GM21423 (cell line): ENCODE measurements at regions not wholly inside any gene's neighbourhood (a gene's known extent, or its start where the extent isn't known, plus 50 kb on each side); places are given as distances from the start of the nearest gene placed in this dataset.
"Not testable (repeated sequence)": the region's sequence is repeated elsewhere in the genome, so short reads cannot be mapped to it uniquely, and the experiment has no call there.

Experiments used
- ATAC-seq: cut with Tn5 transposase; IDR thresholded peaks from one replicate; pipeline ENCODE4 v1.9.1; 2021; ENCODE audit warnings: mild to moderate bottlenecking, moderate library complexity; ENCODE audit not compliant: unreplicated experiment

DNA sequence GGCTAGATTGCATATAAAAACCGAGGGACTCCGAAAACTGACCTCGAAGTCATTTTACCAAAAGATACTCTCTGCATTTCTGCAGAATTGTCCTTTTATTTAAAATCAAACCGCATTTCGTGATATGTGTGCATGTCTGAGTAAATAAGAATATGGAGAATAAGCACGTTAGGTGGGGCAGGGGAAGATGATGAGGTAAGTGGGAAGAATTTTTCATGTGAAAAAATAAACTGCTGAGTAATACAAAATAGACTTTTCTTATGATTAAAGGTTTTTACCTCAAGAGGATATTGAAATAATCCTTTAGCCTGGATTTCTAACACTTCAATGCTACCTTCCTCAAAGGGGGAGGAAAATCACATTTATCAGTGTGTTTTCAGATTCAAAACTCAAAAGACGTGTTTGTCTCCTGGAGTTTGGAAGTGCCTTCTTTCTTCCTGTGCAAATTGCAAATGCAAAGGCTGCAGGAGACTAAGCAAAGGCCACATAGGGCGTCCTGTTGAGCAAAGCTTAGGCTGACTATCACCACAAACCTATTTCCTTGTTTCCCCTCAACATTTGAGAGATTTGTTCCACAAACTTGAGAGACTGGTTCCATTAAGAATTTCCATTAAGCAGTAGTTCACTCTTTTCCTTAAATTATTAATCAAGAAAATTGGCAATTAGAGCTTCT lies 813.5 kb downstream of the MCTP2 start:
- ATAC-seq = no peak

DNA sequence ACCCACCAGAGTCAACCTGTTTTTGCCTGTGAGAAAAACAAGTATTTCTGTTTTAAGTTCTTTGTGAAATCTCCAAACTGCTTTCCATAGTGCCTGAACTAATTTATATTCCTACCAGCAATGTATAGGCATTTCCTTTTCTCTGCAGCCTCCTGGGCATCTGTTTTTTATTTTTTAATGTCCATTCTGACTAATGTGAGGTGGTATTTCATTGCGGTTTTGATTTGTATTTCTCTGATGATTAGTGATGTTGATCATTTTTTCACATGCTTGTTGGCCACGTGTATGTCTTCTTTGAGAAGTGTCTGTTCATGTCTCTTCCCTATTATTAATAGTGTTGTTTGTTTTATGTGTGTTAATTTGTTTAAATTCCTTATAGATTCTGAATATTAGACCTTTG lies 820.5 kb downstream of the MCTP2 start:
- no peak for ATAC-seq

DNA sequence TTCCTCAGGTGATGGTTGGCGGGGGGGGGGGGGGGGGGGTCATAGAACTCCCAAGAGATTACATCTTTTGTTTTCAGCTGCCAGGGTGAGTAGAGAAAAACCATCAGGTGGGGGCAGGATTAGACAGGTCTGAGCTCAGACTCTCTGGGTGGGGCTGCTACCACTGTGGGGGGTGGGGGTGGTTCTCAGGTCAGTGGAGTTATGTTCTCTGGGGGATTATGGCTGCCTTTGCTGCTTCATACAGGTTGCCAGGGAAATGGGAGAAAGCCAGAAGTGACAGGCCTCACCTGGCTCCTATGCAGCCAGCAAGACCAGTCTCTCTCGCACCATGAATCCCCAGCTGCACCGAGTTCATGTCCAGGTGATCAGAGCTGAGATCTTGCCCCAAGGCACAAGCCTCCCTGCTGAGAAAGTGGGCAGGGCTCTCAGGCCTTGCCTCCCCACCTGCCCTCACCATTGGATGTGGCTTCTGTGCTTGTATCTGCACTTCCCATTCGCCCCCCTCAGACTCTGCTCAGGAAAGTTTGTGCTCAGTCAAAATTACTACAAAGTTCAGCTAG lies 828.1 kb downstream of the MCTP2 start:
- ATAC-seq = no peak

DNA sequence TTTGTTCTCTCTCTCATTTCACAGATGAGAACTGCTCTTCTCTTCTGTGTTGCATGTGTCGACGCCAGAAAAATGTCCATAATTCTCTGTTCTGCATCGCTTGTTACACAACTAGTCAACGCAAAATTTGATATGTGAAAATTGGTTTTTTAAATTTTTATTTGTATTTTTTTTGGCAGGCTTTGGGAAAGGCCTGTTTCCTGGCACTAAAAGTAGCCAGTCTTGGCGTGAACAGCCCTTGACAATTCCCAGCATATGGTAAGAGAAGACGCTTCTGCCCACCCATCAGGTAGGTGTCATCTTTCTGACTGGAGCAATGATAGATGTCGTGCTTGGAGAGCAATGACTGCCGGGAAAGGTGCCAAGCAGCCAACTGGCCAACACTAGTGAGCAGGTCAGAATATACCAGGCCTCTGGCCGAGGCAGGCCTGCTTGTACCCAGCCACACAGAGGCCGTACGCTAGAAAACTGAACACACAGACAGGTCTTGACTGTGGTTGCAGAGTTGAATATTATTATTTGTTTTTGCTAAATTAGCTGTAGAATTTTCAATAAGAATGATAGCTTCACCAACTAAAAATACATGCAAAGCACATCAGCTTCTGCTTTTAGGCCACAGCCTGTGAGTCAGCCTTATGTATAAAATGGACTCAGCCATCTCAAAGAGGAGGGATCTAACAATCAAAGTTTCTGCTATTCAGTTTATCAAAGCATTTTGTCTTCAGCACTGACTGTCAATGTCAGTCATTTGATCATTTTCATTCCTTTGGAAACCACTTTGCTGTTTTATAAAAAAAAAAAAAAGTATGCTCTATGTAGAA lies 837.5 kb downstream of the MCTP2 start:
- no peak for ATAC-seq

DNA sequence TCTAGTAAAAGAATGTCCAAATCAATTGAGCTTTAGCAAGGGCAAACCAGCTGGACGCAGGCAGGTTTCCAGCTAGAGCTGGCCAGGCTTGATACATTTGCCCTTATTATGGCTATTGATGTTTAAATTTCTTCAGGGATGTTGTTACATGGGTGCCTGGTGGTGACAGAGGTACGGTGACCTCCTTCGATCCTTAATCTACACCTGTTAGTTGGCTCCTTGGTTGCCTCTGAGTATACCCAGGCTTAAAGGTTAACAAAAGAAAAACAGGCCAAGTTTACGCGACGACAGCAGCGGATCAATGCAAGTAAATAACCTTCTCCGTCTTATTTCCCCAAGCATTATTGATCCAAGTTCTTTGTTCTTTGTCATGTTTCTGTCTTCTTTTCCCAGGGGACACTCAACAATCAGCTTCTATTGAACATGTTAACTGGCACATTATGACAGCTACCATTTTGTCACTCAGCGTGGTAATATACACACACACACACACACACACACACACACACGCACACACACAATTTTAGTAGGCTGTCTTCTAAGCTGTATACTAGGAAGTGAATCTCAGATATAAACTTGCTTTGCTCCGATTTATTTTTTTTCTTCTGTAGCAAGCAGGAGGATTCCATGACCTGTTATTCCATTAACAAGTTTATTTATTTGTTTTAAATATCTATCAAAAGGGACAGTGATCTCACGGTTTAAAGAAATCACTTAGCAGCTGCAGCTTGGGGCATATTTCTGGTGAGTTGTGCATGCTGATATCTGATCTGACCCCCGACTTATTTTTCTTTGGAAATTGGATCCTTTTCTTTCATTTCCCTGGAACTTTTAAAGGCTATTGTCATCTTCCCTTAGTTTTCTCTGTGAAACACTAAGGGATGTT lies 844.7 kb downstream of the MCTP2 start:
- no peak for ATAC-seq

DNA sequence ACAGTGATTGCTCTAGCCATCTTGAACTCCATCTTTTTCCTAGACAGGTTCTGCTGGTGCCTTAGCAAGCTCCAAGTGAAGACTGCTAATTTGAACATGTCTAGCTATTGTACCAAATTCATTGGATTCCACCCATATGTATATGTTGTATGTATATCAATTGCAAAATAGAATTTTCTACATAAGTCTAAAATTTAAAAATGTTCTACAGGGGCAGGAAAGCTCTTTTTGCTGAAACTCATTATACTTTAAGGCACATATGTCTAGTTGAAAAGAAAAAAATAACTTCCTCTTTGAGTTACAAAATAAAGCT lies 845.3 kb downstream of the MCTP2 start:
- ATAC-seq = no peak

DNA sequence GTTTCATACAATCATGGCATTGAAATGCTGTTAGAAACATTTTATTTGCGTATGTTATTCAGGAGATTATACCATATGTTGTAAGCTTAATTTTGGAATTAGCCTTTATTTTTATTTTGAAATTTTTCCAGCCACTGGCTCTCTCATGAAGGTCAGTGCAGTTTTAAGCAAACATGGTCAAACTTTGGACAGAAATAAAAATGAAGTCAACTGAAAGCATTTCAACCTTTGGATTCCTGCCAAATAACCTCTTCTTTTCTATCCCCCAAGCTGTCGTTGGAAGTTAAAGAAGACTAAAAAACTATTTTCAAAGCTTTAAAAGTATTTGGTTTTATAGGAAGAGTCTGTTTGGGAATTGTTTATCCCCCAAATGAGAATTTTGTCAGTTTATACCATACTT lies 846.6 kb downstream of the MCTP2 start:
- no peak for ATAC-seq

DNA sequence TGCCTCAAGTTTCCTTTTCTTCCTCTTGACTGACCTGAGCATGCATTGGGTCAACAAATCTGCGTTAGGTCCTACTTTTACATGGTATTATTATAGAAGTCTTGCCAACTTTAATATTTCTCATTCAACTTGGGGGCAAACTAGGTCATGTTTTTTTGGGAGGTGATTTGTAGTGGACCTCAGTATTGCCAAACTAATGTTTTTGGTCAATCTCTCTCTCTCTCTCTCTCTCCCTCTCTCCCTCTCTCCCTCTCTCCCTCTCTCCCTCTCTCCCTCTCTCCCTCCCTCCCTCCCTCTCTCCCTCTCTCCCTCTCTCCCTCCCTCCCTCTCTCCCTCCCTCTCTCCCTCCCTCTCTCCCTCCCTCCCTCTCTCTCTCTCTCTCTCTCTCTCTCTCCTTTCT lies 848.9 kb downstream of the MCTP2 start:
- not testable (repeated sequence) for ATAC-seq

DNA sequence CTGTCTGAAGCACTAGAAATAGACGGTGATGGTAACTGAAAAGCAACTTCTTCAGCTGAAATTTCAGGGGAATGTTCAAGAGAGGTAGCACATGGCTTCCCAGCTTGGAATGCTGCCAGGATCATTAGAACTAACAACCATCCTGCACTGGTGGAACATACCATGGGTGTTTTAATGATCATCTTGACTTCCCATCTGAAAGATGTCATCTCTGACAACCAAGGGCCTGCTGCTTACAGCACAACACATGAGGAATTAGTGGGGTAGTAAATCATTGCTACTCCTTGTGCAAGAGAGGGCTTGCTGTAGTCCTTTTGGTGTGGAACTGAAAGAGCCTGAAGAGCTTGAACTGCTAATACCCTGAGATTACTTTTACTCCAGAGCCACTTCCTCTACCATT lies 853.7 kb downstream of the MCTP2 start:
- no peak for ATAC-seq

DNA sequence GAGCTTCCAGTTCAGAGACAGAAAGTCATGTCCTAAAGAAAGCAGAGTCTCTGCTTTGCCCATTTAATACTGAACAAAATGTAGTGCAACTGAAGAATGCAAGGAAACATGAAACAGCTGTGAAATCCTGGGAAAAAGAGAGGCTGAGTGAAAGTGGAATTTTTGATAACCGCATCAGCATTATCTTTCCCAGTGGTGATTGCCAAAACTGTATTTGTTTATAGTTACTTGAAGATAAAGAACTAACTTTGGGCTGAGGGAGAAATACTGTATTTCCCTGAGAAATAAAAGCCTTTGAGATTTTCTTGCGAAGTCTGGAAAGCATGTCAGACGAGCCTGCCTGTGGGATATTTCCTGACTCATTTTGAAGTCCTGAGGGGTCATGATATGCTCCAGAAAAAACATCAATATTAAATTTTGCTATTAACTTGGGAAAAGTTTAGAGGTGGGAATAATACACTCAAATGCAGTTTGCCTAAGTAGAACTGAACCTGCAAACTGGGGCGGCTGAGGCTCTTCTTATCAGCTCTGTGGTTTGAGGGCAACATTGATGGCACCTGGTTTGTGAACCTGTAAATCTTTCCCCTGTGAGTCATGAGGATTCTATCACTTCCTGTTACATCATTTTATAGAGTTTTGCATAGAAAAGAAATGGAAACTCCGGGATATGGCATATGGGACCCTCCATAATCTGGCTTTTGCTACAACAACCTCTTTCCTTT lies 855.3 kb downstream of the MCTP2 start:
- ATAC-seq = no peak

DNA sequence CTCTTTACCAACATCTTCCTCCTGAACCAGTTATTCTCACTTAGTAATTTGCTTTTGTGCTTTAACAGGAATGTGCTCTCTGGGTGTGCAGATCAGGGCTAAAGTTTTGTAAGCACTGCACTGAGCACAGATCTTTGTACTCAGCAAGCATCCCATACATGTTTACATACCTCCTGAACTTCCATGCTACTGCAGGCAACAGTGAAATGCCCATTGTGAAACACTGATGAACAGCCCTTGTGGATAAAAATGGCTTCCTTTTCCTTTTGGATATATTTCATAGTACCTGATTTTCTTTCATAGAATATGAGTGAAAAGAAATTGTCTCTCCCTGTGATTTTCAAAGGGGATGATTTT lies 855.9 kb downstream of the MCTP2 start:
- ATAC-seq = no peak

DNA sequence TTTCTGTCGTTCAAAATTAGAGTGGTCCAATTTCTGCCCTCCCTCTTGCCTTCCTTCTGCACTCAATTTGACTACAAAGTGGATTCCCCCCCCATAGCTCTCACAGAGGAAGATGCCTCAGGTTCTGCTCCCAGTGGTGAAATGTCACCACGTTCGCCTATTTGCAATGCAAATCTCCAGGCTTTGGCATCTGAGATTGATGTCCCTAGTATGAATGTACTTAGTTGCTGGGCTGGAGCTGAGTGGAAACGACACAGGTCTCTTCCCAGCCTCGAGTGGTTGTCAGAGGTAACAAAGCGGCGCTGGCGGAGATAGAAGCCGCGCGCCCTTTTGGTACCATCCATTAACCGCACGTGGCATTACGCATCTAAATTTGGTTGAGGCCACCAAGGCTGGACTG lies 860.1 kb downstream of the MCTP2 start:
- ATAC-seq = no peak

DNA sequence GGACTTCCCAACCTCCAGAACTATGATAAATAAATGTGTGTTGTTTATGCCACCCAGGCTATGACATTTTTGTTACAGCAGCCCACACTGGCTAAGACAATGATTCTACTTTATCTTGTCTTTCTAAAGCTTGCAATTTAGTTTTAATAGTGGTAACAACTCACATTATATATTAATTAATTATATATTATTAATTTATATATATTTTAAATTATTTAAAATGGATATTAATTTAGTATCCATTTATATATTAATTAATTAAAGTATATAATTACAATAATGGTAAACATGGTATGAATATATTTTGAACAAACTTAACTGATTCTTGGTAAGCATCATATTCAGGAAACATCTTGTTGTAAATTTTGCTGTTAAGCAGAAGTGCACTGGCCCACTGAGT lies 863.9 kb downstream of the MCTP2 start:
- no peak for ATAC-seq

DNA sequence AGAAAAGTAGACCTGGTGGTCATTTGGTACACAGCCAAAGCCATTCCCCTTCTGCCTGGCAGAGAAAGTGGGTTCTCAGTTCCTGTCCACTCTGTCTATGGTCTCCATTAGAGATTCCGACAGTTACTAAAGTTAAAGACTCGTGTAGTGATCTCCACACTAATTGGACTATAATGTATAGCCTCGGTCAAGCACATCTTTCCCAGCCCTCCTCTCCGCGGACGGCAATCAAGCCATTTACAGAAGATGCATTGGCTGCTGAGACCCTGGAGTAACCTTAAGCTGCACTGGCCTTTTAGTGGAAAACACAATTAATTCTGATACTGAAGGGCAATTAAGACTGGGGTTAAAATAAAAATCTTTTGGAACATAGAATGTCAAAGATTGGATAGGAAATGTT lies 865.3 kb downstream of the MCTP2 start:
- ATAC-seq = no peak

DNA sequence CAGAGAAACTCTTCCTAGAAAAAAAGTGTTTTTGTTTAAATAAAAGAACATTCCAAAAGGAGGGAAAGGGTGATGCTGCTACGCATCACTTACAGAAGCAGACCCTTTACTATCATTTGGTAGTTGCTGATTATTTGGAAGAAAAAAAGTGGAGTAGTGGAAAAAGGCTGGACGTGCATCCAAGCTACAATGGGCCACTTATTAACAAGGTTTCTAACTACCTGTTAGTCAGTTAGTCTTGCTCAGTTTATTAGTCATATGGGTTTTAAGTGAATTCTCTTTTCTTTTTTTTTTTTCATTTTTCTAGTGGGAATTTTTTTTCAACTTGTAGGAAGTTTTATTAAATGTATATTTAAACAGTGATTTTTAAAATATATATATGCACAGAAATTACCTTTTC lies 866.0 kb downstream of the MCTP2 start:
- ATAC-seq = no peak

DNA sequence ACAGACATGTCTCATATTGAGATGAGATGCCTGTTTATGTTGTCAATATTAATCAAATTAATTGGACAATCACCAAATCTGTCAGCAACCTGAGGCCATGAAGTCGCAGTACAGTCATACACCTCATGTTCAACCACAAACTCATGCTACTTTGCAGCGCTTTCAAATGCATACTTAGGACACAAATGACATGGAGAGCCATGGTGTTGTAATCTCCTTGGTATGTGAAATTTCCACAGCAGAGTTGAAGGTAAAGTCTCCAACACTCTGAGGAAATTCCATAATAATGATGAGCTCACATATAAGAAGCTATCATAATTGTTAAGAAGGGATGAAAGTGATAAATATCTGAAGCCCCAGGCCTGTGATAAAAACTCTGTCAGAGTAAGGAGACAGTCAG lies 873.9 kb downstream of the MCTP2 start:
- ATAC-seq = no peak

DNA sequence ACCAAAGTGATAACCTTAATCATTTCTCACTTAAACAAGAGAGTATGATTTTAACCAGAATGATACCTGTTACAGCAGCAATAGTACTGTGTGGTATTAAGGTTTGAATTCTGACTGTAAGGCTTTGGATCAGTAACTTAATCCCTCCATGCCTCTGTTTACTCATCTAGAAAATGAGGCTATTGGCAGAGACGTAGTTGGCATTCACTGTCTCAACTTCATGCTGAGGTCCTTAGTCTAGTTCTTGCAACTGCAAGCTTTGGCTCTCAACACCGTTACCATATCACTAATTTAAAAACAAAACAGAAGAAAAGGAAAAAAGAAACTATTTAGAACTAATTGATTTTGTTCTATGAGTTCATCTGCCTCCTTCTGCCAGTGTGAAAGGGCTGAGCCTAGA lies 875.4 kb downstream of the MCTP2 start:
- ATAC-seq = no peak

DNA sequence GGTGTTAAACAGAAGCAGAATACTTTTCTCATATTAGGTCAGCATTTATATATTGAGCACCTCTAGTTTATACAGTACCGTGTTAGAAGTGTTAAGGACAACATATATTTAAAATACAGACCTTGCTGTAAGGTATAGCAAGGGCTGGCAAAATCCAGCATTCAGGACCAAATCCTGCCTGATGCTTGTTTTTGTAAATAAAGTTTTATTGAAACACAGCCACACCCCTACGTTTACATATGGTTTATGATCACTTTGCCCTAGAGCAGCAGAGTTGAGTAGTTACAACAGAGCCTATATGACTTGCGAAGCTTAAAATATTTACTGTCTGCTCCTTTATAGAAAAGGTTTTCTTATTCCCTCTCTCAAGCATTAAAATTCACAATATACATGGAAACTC lies 877.3 kb downstream of the MCTP2 start:
- ATAC-seq = no peak

DNA sequence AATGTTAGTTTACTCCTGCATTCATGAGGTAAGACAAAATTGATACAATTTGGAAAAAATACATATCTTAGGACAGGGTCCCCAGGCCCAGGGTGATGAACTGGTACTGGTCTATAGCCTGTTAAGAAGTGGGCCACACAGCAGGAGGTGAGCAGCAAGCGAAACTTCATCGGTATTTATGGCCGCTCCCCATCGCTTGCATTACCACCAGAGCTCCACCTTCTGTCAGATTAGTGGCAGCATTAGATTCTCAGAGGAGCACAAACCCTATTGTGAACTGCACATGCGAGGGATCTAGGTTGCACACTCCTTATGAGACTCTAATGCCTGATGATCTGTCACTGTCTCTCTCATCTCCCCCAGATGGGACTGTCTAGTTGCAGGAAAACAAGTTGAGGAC lies 880.6 kb downstream of the MCTP2 start:
- ATAC-seq = no peak

DNA sequence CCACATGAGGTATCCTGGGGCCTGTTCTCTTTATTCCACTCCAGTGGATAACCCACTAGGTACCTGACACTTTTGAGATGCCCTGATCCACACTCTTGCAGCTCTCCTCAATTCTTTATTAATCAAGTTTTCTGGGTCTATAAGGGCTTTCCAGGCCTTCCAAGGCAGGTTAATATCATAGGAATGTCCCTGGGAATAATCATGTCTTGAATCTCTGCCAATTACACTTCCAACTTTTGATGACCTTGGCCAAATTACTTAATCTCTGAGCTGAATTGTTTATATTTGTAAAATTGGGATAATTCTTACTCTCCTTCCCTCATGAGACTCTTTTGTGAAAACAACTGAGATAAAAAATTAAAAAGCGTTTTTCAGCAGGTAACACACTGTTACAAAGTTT lies 881.7 kb downstream of the MCTP2 start:
- ATAC-seq = no peak

DNA sequence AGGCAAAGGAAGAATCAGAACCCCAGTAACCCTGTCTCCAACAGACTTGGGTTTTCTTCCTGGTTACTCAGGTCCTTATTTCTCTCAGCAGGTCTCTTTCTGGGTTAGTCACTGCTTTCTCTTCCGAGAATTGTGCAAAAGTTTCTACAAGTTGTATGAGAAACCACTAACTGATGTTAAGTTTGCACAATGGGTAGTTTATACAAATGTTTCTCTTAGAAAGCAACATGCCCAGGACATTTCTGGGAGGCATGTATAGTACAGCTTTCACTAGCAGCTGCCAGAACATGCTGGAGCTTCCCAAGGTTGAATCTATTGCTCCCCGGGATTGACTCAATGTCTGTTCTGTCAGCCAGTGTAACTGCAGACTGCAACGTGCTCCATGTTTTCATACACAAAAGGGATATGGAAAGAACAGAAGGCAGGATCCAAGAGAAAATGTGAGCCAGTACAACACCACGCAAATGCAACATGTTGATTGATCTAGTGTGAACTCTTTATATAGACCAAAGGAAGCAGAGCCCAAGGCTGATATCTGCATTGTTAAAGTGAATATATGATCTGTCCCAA lies 887.8 kb downstream of the MCTP2 start:
- ATAC-seq = no peak
